Right lobe of liver (tissue), 6 donors: ENCODE measurements at regions not wholly inside any gene's neighbourhood (a gene's known extent, or its start where the extent isn't known, plus 50 kb on each side); places are given as distances from the start of the nearest gene placed in this dataset.
A peak's percentile ranks its signal among the peaks of the same experiment; 100 is the strongest.

Experiments
- ATAC-seq, 4 donors: fragments of 200-7000 bp; cut with Tn5 transposase; one replicate each; pipeline ENCODE4 v1.9.1; 2020; ENCODE audit warnings: mild to moderate bottlenecking in 4 of 4, moderate library complexity in 4 of 4
- DNase-seq, 3 donors: peaks; one replicate each; pipeline ENCODE4 v3.0.0-alpha.2; 2020
- H3K27ac ChIP-seq, 3 donors: fragments of 200-600 bp; one replicate each; pipeline ENCODE4 v1.8.0; 2022
- H3K27me3 ChIP-seq, 2 donors: fragments of 200-600 bp; one replicate each; pipeline ENCODE4 v1.8.0; 2022
- H3K36me3 ChIP-seq, 4 donors: fragments of 200-600 bp; sonication (generic) in 1 of 4; one replicate each; pipeline versions ENCODE4 v1.5.1 to v1.8.0; 2017 to 2022; ENCODE audit warnings: control low read depth in 1 of 4
- H3K4me1 ChIP-seq, 4 donors: fragments of 200-600 bp; sonication (generic) in 1 of 4; one replicate each; pipeline versions ENCODE4 v1.5.1 to v1.8.0; 2017 to 2022; ENCODE audit warnings: control low read depth in 1 of 4
- H3K4me3 ChIP-seq, 3 donors: fragments of 200-600 bp; one replicate each; pipeline ENCODE4 v1.8.0; 2022
- H3K9me3 ChIP-seq, 4 donors: fragments of 200-600 bp; sonication (generic) in 1 of 4; one replicate each; pipeline versions ENCODE4 v1.5.1 to v1.8.0; 2017 to 2022; ENCODE audit warnings: control low read depth in 1 of 4
- POLR2A ChIP-seq: fragments of 450-650 bp; IDR thresholded peaks from one replicate; pipeline ENCODE4 v1.6.1; 2017; ENCODE audit warnings: antibody characterized with exemption, mild to moderate bottlenecking
- WGBS: methylation state at CpG from one replicate; pipeline ENCODE4 v1.1.6; 2018; ENCODE audit warnings: low coverage, low lambda C conversion rate; ENCODE audit not compliant: insufficient coverage; ENCODE audit errors: missing lambda C conversion rate; 5-methylcytosine and 5-hydroxymethylcytosine counted together
- intact Hi-C, 2 donors: fragments of 100-400 bp; cut with DNase I; formaldehyde crosslinking; loops; one replicate each; pipeline versions ENCODE4 v1.11.2 to v1.14.1; 2022
- TF ChIP-seq, protein P1 (sequence below), 4 donors: fragments of 200-600 bp in 3 of 4; fragments of 450-650 bp in 1 of 4; IDR thresholded peaks; one replicate each; pipeline versions ENCODE4 v1.5.1 to v1.8.0; 2016 to 2022; ENCODE audit warnings: antibody characterized with exemption in 4 of 4, mild to moderate bottlenecking in 2 of 4
- donor health status: DM: no; HTN: yes; CAD: no.
- donor health status: DM: no; HTN: no; CAD: no.
- donor health status: DM: no; HTN: no; CAD: no.
- donor health status: DM: no; HTN: yes; CAD: no.
- donor health status: DM: no; HTN: yes; CAD: no.

DNA sequence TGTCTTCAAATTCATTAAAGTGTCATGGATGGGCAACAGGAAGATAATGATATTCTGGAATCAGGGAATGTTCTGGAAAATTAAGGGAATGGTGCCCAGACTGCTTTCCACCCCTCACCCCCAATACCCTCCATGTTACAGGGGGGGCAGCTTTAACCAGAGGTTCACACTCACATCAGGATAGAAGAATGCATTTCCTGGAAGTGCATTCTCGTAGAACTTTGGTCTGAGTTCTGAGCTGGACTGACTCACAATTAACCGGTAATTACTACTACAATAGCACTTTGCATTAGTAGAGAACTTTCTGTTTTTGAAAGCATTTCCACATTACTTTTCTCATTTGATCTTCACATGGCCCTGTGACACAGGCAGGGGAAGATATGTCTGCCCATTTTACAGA is 52.5 kb upstream of the SHISA3 start:
- Histone ChIP-seq H3K4me3 (no peak overlapping the region), H3K4me1 (no peaks in the 10 kb centered on the region), H3K27me3 (no peaks in the 10 kb centered on the region), H3K27ac (no peak overlapping the region), H3K9me3 (no peaks in the 10 kb centered on the region), H3K36me3 (no peaks in the 10 kb centered on the region)
- no peak for ATAC-seq
- no peak for DNase-seq
- intact Hi-C loops = no loop called here
- WGBS = 75% methylated on average over 2 of the region's 2 CpGs
- no peak for TF ChIP-seq POLR2A
- TF ChIP-seq, protein P1, sequence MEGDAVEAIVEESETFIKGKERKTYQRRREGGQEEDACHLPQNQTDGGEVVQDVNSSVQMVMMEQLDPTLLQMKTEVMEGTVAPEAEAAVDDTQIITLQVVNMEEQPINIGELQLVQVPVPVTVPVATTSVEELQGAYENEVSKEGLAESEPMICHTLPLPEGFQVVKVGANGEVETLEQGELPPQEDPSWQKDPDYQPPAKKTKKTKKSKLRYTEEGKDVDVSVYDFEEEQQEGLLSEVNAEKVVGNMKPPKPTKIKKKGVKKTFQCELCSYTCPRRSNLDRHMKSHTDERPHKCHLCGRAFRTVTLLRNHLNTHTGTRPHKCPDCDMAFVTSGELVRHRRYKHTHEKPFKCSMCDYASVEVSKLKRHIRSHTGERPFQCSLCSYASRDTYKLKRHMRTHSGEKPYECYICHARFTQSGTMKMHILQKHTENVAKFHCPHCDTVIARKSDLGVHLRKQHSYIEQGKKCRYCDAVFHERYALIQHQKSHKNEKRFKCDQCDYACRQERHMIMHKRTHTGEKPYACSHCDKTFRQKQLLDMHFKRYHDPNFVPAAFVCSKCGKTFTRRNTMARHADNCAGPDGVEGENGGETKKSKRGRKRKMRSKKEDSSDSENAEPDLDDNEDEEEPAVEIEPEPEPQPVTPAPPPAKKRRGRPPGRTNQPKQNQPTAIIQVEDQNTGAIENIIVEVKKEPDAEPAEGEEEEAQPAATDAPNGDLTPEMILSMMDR (IDR thresholded peaks at IDR 0.05) = no peak

GRCh38 chr4:42345962-42346544 is 51.2 kb upstream of the SHISA3 start:
- 86% methylated on average over 8 of the region's 29 CpGs for WGBS
- peak in 1 of 4 donors; percentile 32 for ATAC-seq
- intact Hi-C loops = no loop called here

DNA sequence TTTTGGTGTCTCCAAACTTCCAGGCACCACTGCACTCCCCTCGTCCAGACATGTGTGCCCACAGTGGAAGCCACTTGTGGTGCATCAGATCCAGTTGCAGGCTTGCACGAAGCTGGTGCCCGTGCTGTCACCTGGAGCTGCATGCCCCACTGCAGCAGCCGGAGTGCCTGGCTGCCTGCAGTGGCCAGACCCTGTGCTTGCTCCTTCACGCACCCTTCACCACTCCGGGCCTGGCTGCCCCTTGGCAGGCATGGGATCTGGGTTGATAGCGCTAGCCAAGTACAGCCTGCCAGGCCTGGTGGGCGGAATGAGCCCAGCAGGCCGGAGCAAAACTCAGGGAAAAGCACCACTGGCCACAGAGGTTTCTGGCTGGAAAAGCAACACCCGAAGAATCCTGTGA is 50.2 kb upstream of the SHISA3 start:
- TF ChIP-seq, protein P1 (IDR thresholded peaks at IDR 0.05) = no peak
- no peak for TF ChIP-seq POLR2A
- Histone ChIP-seq H3K9me3 (no peaks in the 10 kb centered on the region), H3K4me3 (no peak overlapping the region), H3K4me1 (no peaks in the 10 kb centered on the region), H3K27ac (no peak overlapping the region), H3K27me3 (no peaks in the 10 kb centered on the region), H3K36me3 (no peaks in the 10 kb centered on the region)
- intact Hi-C loops = no loop called here
- no peak for DNase-seq
- WGBS = no CpG with 5 or more reads among the region's 10 CpGs
- no peak for ATAC-seq

More at GRCh38 chr4:42345962-42346544, 51.2 kb upstream of the SHISA3 start:
- TF ChIP-seq, protein P1 (IDR thresholded peaks at IDR 0.05) = no peak
- TF ChIP-seq POLR2A = no peak
- no peaks in the 10 kb centered on the region for H3K27me3 ChIP-seq
- DNase-seq = no peak
- H3K27ac ChIP-seq = no peak overlapping the region
- no peak overlapping the region for H3K4me3 ChIP-seq
- no peaks in the 10 kb centered on the region for H3K9me3 ChIP-seq
- H3K4me1 ChIP-seq = no peaks in the 10 kb centered on the region
- no peaks in the 10 kb centered on the region for H3K36me3 ChIP-seq
